Stimulated activated effector memory CD8-positive, alpha-beta T cell treated with anti-CD3 and anti-CD28 coated beads, Interleukin-12 subunit alpha, Interleukin-12 subunit beta, amount 100 ng/mL, for 72 hours (primary cell): ENCODE measurements at regions not wholly inside any gene's neighbourhood (a gene's known extent, or its start where the extent isn't known, plus 50 kb on each side); places are given as distances from the start of the nearest gene placed in this dataset.

Experiments
- ATAC-seq: fragments of 150-1000 bp; cut with Tn5 transposase; 2 replicates; pipeline ENCODE4 v1.10.0; 2021
- DNase-seq, 2 donors: peaks; one replicate each; pipeline ENCODE4 v3.0.0; 2021 to 2022; ENCODE audit warnings: low spot score in 2 of 2
- H3K27ac Mint-ChIP-seq: one replicate; pipeline ENCODE4 v1.8.0; 2022; ENCODE audit warnings: mild to moderate bottlenecking, mixed read lengths
- H3K36me3 Mint-ChIP-seq: one replicate; pipeline ENCODE4 v1.8.0; 2022; ENCODE audit warnings: mild to moderate bottlenecking, mixed read lengths
- H3K4me1 Mint-ChIP-seq: one replicate; pipeline ENCODE4 v1.8.0; 2022; ENCODE audit warnings: mixed read lengths
- H3K4me3 Mint-ChIP-seq: one replicate; pipeline ENCODE4 v1.8.0; 2022; ENCODE audit warnings: mild to moderate bottlenecking, mixed read lengths
- H3K9me3 Mint-ChIP-seq: one replicate; pipeline ENCODE4 v1.8.0; 2022; ENCODE audit warnings: mixed read lengths

- H3K9me3 Mint-ChIP-seq, result no peaks in the 10 kb centered on the region
- no peak overlapping the region for H3K4me3 Mint-ChIP-seq
- DNase-seq (no peak), ATAC-seq (no peak)
- H3K36me3 Mint-ChIP-seq, result no peaks in the 10 kb centered on the region
- no peaks in the 10 kb centered on the region for H3K4me1 Mint-ChIP-seq
- no peak overlapping the region for H3K27ac Mint-ChIP-seq
Measured at GRCh38 chr18:22836932-22837331, 96.2 kb upstream of the RBBP8 start.

DNA sequence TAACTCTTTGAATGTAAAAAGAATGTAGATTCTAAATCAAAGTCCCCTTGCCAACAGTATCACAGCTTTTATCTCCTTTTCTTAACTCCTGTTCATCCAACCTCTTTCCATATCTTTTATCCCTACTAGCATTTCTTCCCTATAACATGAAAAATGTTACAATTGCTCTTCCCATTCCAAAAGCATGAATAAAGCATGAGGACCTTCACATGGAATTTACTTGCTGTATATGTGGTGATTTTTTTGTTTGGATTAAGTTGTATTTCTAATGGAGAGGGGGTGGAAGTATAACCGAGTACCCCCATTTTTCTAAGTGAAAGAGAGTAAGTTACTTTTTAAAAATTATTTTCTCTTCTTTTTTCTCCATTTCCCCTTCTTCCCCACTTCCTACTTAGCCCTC is 94.9 kb upstream of the RBBP8 start:
- DNase-seq, result no peak
- Mint-ChIP-seq H3K27ac (no peak overlapping the region), H3K4me3 (no peak overlapping the region), H3K4me1 (no peaks in the 10 kb centered on the region), H3K36me3 (no peaks in the 10 kb centered on the region), H3K9me3 (no peaks in the 10 kb centered on the region)
- no peak for ATAC-seq

DNA sequence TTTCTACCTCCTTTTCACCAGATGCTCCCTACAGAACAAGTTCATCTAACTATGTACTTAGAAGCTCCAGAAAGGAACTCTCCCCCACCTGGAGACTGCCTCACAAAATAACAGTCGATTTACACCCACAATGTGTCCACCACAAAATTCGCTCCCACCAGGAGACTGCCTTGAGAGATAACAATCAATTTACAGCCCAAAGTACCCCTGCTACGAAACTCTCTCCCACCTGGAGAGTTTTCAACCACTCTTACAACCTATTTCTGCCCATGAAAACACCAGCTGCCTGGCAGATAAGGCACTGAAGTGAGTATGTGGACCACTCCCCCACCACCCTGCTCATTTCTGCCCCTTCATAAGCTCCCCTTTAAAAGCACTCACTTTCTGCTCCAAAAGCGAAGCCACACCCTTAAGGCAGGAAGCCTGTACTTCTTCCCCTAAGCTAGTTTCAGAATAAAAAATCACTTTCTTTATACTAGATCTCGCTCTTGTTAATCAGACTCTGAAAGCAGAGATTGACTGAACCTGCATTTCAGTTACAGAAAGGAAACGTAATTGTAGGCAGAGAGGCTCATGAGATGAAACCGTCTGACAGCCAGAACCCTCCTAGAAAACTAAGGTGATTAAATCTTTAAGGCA is 94.4 kb upstream of the RBBP8 start:
- Mint-ChIP-seq H3K4me1 (no peaks in the 10 kb centered on the region), H3K36me3 (no peaks in the 10 kb centered on the region), H3K27ac (no peak overlapping the region), H3K4me3 (no peak overlapping the region), H3K9me3 (no peaks in the 10 kb centered on the region)
- ATAC-seq (peak; percentile 85), DNase-seq (no peak)

- no peak for DNase-seq
- ATAC-seq, result peak; percentile 57
- H3K27ac Mint-ChIP-seq, result no peak overlapping the region
- H3K4me1 Mint-ChIP-seq, result no peaks in the 10 kb centered on the region
- no peaks in the 10 kb centered on the region for H3K36me3 Mint-ChIP-seq
- no peaks in the 10 kb centered on the region for H3K9me3 Mint-ChIP-seq
- H3K4me3 Mint-ChIP-seq, result no peak overlapping the region
Measured at GRCh38 chr18:22839340-22839821, 93.7 kb upstream of the RBBP8 start.

GRCh38 chr18:22840606-22841144 is 92.5 kb upstream of the RBBP8 start:
- no peak overlapping the region for H3K4me3 Mint-ChIP-seq
- H3K9me3 Mint-ChIP-seq, result no peaks in the 10 kb centered on the region
- no peak overlapping the region for H3K27ac Mint-ChIP-seq
- H3K4me1 Mint-ChIP-seq, result no peaks in the 10 kb centered on the region
- ATAC-seq (no peak), DNase-seq (no peak)
- no peaks in the 10 kb centered on the region for H3K36me3 Mint-ChIP-seq

DNA sequence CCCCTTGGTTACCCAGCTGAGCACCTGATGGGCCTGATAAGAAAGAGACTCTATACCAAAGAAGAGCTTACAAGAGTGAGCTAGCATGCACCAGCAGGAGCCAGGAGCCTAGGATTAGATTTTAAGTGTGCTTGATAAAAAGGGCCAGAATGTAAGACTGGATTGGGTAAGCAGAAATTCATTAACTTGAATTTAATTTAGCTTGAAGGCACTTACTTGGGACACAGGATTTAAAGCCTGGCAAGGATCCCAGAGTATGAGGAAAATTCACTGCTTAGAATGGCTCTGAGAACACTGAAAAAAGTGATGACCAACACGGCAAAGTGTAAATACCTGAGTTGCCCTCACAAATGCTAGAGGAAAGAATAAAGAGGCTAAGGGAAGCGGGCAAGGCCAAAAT is 91.3 kb upstream of the RBBP8 start:
- no peak overlapping the region for H3K27ac Mint-ChIP-seq
- H3K36me3 Mint-ChIP-seq, result no peaks in the 10 kb centered on the region
- no peak overlapping the region for H3K4me3 Mint-ChIP-seq
- ATAC-seq, result no peak
- no peaks in the 10 kb centered on the region for H3K4me1 Mint-ChIP-seq
- no peaks in the 10 kb centered on the region for H3K9me3 Mint-ChIP-seq
- DNase-seq, result no peak

DNA sequence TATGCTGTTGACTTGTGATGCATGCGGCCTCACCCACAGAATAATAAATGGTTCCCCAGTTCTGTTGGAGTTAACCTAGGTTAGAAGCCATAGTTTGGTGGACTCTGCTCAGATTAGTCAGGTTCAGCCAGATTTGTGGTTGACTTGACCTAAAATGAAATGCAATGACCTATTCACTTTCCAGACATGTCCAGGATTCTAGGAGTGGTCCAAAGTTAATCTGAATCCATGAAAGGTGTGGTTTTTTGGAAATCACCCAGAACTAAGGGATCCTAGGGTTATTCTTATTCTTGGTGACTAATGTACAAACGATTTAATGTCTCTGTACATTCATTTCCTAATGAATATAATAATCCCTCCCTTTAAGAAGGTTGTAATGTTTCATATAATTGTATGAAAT is 88.9 kb upstream of the RBBP8 start:
- H3K9me3 Mint-ChIP-seq, result no peaks in the 10 kb centered on the region
- no peaks in the 10 kb centered on the region for H3K36me3 Mint-ChIP-seq
- DNase-seq, result no peak
- ATAC-seq, result no peak
- H3K4me1 Mint-ChIP-seq, result no peaks in the 10 kb centered on the region
- H3K27ac Mint-ChIP-seq, result no peak overlapping the region
- no peak overlapping the region for H3K4me3 Mint-ChIP-seq

DNA sequence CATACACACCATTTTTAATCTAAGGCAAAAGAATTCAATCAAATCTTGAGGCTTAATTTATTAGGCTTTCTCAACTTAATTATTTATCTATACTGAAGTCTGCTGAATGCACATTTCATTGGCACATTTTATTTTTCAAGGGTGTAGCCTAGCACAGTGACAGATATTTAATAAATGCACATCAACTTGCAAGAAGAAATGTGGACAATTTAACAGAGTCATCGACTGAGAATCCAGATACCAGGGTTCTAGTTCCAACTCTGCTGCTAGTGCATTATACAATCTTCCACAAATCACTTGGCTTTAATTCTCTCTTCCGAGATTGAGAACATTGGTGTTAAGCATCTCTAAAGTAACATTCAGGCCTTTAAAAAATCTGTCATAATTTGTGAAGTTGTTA is 88.5 kb upstream of the RBBP8 start:
- no peaks in the 10 kb centered on the region for H3K9me3 Mint-ChIP-seq
- no peak overlapping the region for H3K27ac Mint-ChIP-seq

DNA sequence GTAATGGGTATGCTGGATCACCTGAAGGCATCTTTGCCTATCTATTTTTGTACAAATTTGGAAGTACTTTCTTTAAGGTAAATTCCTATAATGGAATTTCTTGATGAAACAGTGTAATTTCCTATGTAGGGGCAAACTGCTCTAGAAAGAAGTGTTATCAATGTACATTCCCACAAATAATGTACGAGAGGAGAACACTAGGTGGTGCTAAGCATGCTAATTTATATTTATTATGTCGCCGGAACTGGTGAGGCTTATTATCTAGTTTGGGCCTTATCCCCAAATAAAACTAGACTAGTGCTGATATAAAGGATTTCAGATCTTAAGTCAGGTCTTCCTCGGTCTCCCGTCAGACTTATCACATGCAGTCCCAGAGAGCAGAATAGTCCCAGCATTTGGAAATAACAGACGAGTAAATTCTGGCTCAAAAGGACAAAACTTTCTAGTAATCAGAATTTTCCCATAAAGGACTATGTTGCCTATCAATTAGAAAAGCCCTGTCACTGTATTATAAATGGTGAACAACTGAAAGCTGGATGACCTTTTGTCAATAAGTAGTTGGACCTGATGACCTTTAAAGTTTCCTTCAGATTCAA is 86.9 kb upstream of the RBBP8 start:
- no peak for DNase-seq
- ATAC-seq, result no peak
- Mint-ChIP-seq H3K9me3 (no peaks in the 10 kb centered on the region), H3K4me3 (no peak overlapping the region), H3K36me3 (no peaks in the 10 kb centered on the region), H3K4me1 (no peaks in the 10 kb centered on the region), H3K27ac (no peak overlapping the region)

More for the DNA sequence above, 88.5 kb upstream of the RBBP8 start:
- H3K4me3 Mint-ChIP-seq, result no peak overlapping the region
- DNase-seq (no peak), ATAC-seq (no peak)
- H3K36me3 Mint-ChIP-seq, result no peaks in the 10 kb centered on the region
- H3K4me1 Mint-ChIP-seq, result no peaks in the 10 kb centered on the region

DNA sequence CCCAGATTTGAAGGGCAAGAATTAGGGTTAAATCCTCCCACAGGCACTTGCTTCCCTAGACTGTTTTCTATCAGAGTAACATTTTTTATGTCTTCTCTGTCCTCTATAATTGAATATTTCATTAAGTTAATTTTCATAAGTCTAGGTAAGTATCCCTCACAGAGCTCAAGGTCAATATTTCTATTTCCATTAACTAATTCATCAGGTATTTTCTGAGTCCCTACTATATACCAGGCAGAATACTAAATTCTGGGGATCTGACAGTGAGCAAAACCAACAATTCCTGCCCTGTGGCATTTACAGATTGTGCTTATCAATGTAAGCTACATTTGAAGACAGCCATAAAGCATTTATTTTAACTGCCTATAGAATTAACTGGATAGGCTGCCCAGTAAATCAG is 86.4 kb upstream of the RBBP8 start:
- no peak for ATAC-seq
- H3K4me1 Mint-ChIP-seq, result no peaks in the 10 kb centered on the region
- H3K4me3 Mint-ChIP-seq, result no peak overlapping the region
- no peaks in the 10 kb centered on the region for H3K9me3 Mint-ChIP-seq
- no peak for DNase-seq
- no peak overlapping the region for H3K27ac Mint-ChIP-seq
- no peaks in the 10 kb centered on the region for H3K36me3 Mint-ChIP-seq

DNA sequence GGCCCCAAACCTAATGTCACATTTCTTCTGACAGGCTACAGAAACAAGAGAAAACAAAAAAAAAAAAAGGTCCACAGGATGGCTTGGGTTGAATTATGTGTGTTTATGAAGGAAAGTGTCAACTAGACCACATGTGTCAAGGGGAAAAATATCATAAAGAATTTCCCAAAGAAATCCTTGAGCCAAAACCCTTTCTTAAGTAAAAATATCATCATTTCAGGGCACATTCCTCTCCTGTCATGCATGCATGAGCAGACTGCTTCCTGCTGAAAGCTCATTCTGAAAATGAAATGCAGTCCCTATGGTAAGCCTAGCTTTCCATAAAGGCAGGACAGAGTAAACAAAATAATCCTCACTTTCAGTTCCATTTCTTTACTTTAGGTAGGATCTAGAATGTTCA is 85.7 kb upstream of the RBBP8 start:
- DNase-seq (no peak), ATAC-seq (no peak)
- Mint-ChIP-seq H3K4me3 (no peak overlapping the region), H3K9me3 (no peaks in the 10 kb centered on the region), H3K4me1 (no peaks in the 10 kb centered on the region), H3K36me3 (no peaks in the 10 kb centered on the region), H3K27ac (no peak overlapping the region)

GRCh38 chr18:22847867-22848451 is 85.2 kb upstream of the RBBP8 start:
- Mint-ChIP-seq H3K4me1 (no peaks in the 10 kb centered on the region), H3K4me3 (no peak overlapping the region), H3K27ac (no peak overlapping the region), H3K36me3 (no peaks in the 10 kb centered on the region), H3K9me3 (no peaks in the 10 kb centered on the region)
- ATAC-seq, result peak; percentile 63
- no peak for DNase-seq

DNA sequence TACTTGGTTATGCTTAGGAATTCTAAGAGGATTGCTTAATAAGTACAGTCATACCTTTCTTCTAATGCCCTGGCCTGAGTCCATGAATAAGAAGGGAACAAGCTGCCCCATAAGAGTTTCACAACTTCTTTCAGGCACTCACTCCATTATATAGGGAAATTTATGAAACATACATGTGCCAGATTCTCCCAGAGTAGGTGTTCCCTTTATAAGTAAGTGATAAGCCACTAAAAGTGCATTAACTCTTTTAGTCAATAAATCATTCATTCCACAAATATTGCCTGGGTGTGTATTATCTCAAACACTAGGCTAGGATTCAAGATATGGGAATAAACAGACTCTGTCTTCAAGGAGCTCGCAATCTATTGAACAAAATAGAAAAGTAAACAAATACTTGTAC is 84.5 kb upstream of the RBBP8 start:
- ATAC-seq (no peak), DNase-seq (no peak)
- H3K4me1 Mint-ChIP-seq, result no peaks in the 10 kb centered on the region
- no peak overlapping the region for H3K27ac Mint-ChIP-seq
- H3K4me3 Mint-ChIP-seq, result no peak overlapping the region
- no peaks in the 10 kb centered on the region for H3K9me3 Mint-ChIP-seq
- H3K36me3 Mint-ChIP-seq, result no peaks in the 10 kb centered on the region

GRCh38 chr18:22856870-22857269 is 76.3 kb upstream of the RBBP8 start:
- ATAC-seq, result no peak
- DNase-seq, result no peak

DNA sequence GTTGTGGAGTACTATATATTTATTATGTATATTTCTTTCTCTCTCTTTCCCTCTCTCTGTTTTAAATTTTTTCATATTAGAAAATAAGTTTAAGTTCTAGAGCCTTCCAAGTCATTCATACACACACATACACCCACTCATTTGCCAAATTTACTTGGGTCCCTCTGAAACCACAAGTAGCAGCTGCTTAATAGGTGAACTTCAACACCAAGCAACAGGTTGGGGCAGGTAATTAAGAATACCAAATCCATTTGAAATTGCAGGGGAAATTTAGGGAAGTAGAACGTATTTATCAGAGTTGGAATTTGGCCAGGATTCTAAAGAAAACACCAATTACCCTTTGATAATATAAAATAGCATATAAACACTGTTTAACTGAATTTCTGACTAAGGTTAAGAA is 75.0 kb upstream of the RBBP8 start:
- no peaks in the 10 kb centered on the region for H3K9me3 Mint-ChIP-seq
- H3K4me1 Mint-ChIP-seq, result no peaks in the 10 kb centered on the region
- no peaks in the 10 kb centered on the region for H3K36me3 Mint-ChIP-seq
- H3K4me3 Mint-ChIP-seq, result no peak overlapping the region
- ATAC-seq (no peak), DNase-seq (no peak)
- H3K27ac Mint-ChIP-seq, result no peak overlapping the region

More at GRCh38 chr18:22856870-22857269, 76.3 kb upstream of the RBBP8 start:
- Mint-ChIP-seq H3K27ac (no peak overlapping the region), H3K9me3 (no peaks in the 10 kb centered on the region), H3K4me3 (no peak overlapping the region), H3K4me1 (no peaks in the 10 kb centered on the region), H3K36me3 (no peaks in the 10 kb centered on the region)

DNA sequence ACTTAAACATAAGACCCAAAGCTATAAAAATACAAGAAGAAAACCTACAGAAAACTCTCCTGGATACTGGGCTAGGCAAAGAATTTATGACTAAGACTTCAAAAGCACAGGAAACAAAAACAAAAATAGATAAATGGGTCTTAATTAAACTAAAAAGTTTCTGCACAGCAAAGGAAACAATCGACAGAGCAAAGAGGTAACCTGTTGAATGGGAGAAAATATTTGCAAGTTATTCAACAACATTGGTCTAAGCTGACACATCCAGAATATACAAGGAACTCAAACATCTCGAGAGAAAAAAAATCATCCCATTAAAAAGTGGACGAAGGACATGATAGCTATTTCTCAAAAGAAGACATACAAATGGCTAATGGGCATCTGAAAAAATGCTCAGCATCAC is 72.3 kb upstream of the RBBP8 start:
- no peak overlapping the region for H3K27ac Mint-ChIP-seq
- H3K4me3 Mint-ChIP-seq, result no peak overlapping the region
- ATAC-seq, result no peak
- no peaks in the 10 kb centered on the region for H3K36me3 Mint-ChIP-seq
- no peaks in the 10 kb centered on the region for H3K4me1 Mint-ChIP-seq
- DNase-seq, result no peak
- no peaks in the 10 kb centered on the region for H3K9me3 Mint-ChIP-seq
